ENCODE measurements at regions not wholly inside any gene's neighbourhood (a gene's known extent, or its start where the extent isn't known, plus 50 kb on each side); places are given as distances from the start of the nearest gene placed in this dataset.

GRCh38 chr20:23284009-23284408, 66.6 kb upstream of the NXT1 start:
- H3K27me3 ChIP-seq, result peaks cover 6% of the 10 kb centered on the region
- H3K27ac ChIP-seq, result no peak overlapping the region
- H3K9me3 ChIP-seq, result no peaks in the 10 kb centered on the region
- intact Hi-C loops (cut with DNase I), result no loop called here
- no peak for ATAC-seq
- no peaks in the 10 kb centered on the region for H3K4me1 ChIP-seq
- H3K36me3 ChIP-seq, result no peaks in the 10 kb centered on the region
- no peak overlapping the region for H3K4me3 ChIP-seq
- DNase-seq, result no peak
- no peak for TF ChIP-seq CTCF (IDR thresholded peaks at IDR 0.05)

GRCh38 chr20:23283096-23283850, 67.3 kb upstream of the NXT1 start:
- Histone ChIP-seq H3K4me3 (no peak overlapping the region), H3K4me1 (no peaks in the 10 kb centered on the region), H3K27me3 (peaks cover 6% of the 10 kb centered on the region), H3K36me3 (no peaks in the 10 kb centered on the region), H3K27ac (no peak overlapping the region), H3K9me3 (no peaks in the 10 kb centered on the region)
- ATAC-seq (no peak), DNase-seq (no peak)
- TF ChIP-seq CTCF (IDR thresholded peaks at IDR 0.05), result no peak
- intact Hi-C loops (cut with DNase I), result no loop called here

- Histone ChIP-seq H3K36me3 (no peaks in the 10 kb centered on the region), H3K27ac (no peak overlapping the region), H3K9me3 (no peaks in the 10 kb centered on the region), H3K4me1 (no peaks in the 10 kb centered on the region), H3K27me3 (peaks cover 6% of the 10 kb centered on the region), H3K4me3 (no peak overlapping the region)
- DNase-seq (no peak), ATAC-seq (no peak)
- intact Hi-C loops (cut with DNase I), result no loop called here
- TF ChIP-seq CTCF (IDR thresholded peaks at IDR 0.05), result no peak
These were observed 68.0 kb upstream of the NXT1 start for GRCh38 chr20:23282546-23282945.

- no peaks in the 10 kb centered on the region for H3K36me3 ChIP-seq
- intact Hi-C loops (cut with DNase I), result no loop called here
- no peaks in the 10 kb centered on the region for H3K9me3 ChIP-seq
- TF ChIP-seq CTCF (IDR thresholded peaks at IDR 0.05), result no peak
- H3K27me3 ChIP-seq, result peaks cover 6% of the 10 kb centered on the region
- H3K4me3 ChIP-seq, result no peak overlapping the region
- no peaks in the 10 kb centered on the region for H3K4me1 ChIP-seq
- no peak for ATAC-seq
- no peak overlapping the region for H3K27ac ChIP-seq
- no peak for DNase-seq
These were observed 68.5 kb upstream of the NXT1 start for GRCh38 chr20:23282111-23282510.

- no peak for ATAC-seq
- TF ChIP-seq CTCF (IDR thresholded peaks at IDR 0.05), result no peak
- Histone ChIP-seq H3K9me3 (no peaks in the 10 kb centered on the region), H3K4me3 (no peak overlapping the region), H3K4me1 (no peaks in the 10 kb centered on the region), H3K36me3 (no peaks in the 10 kb centered on the region), H3K27ac (no peak overlapping the region), H3K27me3 (peaks cover 6% of the 10 kb centered on the region)
- no peak for DNase-seq
- intact Hi-C loops (cut with DNase I), result no loop called here
These were observed 70.8 kb upstream of the NXT1 start for GRCh38 chr20:23279836-23280235.

- intact Hi-C loops (cut with DNase I), result no loop called here
- Histone ChIP-seq H3K36me3 (no peaks in the 10 kb centered on the region), H3K27me3 (no peaks in the 10 kb centered on the region), H3K27ac (no peak overlapping the region), H3K4me3 (no peak overlapping the region), H3K9me3 (no peaks in the 10 kb centered on the region), H3K4me1 (no peaks in the 10 kb centered on the region)
- no peak for TF ChIP-seq CTCF (IDR thresholded peaks at IDR 0.05)
- no peak for DNase-seq
- no peak for ATAC-seq
These were observed 72.4 kb upstream of the NXT1 start for GRCh38 chr20:23278172-23278571.
